NOMO-1 (cell line): ENCODE measurements at regions not wholly inside any gene's neighbourhood (a gene's known extent, or its start where the extent isn't known, plus 50 kb on each side); places are given as distances from the start of the nearest gene placed in this dataset.

ENCODE experiments used
- DNase-seq, 2 experiments: peaks; one replicate each; lab custom pipeline; 2025; ENCODE audit not compliant: unreplicated experiment in 2 of 2; lab: John Stamatoyannopoulos, UW

DNA sequence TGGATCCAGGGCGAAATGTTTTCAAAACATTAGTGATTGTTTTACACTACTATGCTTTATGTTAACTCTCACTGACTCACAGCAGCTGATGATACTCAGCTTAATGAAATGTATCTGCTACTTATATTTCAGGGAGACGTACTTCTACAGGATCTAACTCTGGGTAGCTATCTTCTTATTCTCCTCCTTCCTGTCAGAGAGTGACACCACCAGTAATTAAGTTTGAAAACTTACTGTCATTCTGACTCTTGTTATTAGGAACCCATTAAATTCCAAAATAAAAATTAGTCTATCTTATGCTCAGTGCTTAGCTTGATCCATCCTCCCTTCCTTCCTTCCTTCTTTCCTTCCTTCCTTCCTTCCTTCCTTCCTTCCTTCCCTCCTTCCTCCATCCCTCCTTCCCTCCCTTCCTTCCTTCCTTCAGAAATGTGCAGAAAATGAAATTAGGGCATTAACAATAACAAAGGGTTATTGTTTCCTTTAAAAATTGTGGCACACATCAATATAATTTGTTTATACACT is 441.1 kb downstream of the MEIS1 start:
- DNase-seq = no peak

DNA sequence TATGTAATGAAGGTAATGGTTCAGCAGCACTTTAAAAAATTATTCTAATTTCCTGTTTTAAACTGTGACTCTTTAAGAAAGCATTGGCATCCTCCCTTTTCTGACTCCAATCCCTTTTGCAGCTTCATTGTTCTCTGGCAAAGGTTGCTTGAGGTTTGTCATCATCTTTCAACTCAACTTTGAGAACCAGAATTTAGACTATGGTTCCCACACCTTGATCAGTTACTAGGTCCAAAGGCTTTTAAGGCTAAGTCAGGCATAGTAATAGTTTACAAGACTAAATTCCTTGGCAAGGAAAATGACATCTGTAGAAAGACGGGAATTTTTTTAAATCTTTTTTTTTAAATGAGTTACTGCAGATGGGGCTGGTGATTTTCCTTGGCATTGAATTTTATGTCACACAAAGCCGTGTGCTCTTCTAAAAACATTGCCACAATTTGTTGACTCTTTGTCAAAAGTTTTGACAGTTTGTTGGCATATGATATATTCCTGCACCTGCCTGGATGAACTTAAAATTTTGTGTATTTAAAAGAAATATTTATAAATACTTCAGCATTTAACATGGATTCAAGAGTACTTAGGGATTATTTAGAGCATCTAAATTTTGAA is 451.0 kb downstream of the MEIS1 start:
- DNase-seq = no peak

DNA sequence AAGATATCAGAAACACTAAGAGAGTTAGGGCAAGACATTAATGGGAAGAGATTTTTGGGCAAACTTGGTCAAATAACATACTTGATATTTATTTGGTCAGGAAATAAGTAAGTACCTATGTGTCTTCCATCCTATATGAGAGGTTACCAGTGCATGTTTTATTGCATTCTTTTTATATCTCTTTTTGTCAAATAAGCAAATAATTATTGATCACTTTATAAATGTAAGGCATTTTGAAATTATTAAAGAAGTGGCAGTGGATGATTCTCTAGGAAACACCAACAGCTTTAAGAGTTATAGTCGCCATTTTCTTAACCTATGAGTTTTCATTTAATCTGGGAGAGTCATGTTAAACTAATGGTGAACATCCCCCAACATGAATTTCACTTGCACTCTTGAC is 453.3 kb downstream of the MEIS1 start:
- DNase-seq = no peak

DNA sequence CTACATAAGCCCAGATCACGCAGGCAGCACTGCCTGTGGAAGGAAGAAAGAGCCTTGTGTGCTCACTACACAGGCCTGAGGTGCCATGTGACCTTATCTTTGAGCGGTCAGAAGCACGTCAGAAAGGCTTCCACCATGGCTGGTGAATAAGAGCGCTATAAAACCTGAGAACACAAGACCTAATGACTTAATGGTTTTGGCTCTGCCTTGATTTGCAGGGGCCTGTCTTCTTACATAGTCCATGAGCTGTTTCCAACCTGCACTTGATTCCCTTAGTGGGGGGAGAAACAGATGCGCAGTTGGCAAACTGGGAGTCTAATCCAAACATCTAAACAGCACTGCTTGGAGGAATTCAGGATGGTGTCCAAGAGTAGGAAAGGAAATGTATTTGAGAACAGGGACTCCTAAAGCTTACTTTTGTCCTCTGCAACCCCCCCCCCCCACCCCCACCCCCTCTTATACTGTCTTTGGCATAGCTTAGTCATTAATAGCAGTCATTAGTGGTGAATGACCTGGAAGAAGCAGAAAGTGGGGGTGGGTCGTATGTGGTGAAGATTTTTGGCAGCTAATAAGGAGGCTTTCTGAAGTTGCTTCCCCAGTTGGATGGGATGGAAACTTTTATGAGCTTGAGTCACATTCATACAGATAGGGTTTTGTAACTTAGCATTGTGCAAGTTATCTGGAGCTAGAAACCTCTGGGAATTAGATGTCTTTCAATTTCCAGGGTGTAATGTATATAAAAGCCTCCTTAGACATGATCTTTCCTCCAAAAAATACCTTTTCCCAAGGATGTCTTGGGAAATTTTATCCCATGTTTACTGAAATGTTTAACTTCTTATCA is 454.1 kb downstream of the MEIS1 start:
- DNase-seq = no peak

DNA sequence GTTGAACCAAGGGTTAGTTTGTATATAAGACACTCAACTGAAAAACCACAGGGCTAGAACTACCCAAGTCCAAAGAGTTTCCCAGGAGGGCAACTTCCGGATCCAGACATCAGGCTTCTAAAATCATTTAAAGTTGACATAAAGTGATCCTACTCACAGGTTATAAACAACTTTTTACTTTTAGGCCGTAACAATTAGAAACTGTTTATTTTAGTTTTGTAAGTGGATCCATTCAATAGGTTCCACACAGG is 454.6 kb downstream of the MEIS1 start:
- no peak for DNase-seq

DNA sequence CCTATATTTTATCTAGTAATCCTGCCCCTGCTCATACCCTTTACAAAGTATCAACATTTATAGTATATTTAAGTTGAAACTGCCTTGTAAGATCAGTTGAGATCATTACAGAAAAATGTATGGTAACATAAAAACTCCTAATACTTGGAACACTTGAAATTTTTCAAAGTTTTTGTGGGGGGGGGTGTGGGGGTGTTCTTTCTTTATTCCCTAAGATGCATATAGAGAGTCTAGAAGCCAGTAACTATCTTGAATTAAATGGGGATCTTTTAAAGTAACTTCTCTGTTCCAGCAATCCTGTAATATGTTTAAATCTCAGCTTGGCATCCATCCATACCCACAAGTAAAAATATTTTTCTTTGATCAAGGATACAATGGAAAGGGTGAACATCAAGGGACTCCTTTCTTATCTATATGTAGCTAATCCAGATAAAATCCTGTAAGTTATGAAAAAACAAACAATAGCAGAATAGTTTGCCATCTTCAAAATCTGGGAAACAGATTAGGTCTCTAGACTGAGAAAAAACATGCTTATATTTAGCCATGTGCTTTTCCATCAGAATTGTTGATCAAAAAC is 455.3 kb downstream of the MEIS1 start:
- DNase-seq = no peak

DNA sequence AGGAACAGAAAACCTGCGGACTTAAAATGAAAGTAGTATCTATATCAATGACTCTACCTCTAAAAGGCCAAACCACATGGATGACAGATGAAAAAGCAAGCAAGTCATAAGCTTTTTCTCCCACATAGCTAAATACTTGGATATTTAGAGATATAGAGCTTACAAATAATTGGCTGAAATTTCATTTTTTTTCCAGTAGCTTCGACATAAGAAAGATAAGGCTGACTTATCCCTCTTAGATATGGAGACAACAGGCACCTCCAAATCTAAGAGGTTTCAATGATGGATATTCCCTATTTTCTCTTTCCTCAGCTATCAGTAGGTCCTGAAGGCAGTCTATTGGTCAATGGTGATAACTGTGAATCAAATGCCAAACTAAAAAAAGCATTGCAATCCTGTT is 460.3 kb downstream of the MEIS1 start:
- no peak for DNase-seq

DNA sequence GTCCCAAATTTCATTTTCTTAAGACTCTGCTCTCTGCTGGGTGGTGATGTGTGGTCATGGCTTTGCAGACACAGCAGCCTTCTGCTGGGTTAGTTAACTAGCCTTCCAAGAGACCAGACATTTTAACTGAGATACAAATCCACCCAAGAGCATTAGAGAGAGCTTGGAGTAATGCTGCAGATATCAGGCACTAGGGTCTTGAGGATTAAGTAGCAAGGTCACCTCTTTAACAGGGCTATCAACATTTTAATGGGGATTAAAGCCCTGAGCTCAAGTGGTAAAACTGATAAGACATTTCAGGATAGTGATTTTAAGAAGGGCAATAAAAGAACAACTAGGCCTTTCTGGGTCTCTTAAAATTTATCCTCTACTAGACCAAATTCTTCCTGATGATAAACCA is 461.2 kb downstream of the MEIS1 start:
- no peak for DNase-seq

DNA sequence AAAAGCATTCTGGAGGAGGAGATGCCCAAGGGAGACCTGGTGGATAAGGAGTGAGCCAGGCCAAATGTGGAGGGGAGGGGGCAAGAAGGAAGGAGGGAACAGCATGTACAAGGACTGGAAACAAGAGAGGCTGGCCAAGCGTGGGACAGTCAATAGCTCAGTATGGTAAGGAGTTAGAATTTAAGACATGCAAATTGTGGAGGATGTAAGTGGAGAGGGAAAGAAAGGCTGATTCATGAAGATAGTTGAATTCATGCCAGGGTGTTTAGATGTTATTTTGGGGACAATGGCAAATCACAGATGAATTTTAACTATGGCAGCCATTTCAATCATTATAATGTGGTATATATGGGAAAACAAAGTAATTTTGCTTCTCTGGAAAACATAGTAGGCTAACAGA is 462.3 kb downstream of the MEIS1 start:
- no peak for DNase-seq

DNA sequence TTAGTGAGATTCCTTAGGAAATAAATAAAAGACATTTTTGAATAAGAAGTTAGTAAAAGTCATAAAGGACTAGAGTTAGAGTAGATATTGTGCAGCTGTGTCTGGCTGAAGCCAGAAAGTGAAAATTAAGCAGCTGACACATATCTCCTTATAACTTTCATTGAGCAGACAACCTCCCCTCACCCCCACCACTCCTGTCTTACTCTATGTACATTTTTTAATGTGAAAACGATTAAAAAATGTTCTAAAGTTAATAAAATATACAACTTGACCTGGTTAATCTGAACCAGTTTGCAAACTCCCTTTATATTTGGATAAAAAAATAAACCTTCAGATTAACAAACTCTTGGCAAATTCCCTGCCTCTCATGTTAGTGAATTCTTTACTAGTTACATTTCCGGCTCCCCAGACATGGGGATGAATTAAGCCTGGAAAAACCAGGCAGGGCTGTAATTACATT is 462.8 kb downstream of the MEIS1 start:
- DNase-seq = no peak

DNA sequence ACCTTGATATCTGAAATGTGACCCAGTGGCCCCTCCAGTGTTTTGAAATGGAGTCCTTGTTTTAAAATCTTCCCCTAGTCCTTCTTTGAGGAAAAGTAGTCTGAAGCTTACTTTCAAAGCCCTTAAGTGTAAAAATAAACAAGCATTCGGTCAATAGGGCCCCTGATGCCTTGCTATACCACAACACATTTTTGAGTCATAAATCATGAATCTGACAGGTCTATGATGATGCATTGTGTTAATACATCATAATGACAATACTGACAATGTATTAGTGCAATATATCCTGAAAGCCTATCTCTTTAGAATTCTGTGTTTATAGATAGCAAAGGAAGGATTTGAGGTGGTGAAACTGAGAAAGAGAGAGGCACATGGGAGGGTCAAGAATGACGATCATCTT is 464.2 kb downstream of the MEIS1 start:
- no peak for DNase-seq

DNA sequence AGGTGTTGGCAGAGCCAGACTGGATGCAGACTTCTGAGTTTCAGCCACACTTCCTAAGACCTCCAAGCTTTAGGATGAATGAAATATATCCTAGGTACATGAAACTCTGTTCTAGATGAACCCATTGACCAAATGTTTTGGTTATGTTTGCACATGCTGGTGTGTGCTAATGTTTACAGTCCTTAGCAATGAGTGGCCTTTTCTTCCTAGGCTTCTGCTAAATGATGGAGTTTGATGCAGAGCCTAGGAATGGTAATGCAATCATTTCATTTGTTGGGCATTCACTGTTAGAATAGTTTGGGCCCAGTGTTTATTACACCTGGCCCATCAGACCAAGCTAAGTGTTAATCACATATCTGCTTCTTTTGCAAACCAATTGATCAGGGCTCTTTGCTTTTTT is 464.7 kb downstream of the MEIS1 start:
- no peak for DNase-seq

DNA sequence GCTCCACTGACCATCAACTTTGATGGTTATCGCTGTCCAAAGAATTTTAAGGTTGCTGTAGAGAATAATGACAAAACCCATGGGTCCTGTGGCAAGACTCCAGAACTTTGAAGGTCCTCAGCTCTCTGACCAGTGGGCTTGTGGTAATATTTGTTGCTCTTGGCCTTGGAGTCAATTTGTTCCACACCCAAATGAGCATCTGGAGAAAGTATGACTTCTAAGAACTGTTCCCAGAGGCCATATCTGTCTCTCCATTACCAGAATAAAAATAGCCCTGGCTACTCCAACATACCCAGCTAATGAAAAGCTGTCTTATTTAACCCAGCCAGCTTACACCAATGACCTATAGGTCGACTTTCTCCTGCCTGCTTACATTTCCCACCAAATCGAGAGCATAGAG is 466.4 kb downstream of the MEIS1 start:
- no peak for DNase-seq

DNA sequence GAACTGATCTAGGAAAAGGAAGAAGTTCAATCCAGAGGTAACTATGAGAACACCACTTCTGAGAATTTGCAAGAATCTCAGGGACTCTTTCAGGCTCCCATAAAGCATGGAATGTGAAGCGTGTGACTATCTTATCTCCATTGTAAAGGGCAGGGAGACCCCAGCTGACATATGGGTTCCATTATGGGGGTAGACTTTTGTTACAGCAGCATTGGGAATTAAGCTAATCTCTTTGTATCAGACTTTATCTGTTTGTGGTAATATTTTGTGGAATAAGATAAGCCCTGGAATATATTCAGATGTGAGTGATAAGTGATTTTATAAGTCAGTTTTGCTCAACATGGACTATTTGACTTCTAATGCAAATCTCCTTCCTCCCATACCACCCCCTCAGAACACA is 468.3 kb downstream of the MEIS1 start:
- DNase-seq = no peak

DNA sequence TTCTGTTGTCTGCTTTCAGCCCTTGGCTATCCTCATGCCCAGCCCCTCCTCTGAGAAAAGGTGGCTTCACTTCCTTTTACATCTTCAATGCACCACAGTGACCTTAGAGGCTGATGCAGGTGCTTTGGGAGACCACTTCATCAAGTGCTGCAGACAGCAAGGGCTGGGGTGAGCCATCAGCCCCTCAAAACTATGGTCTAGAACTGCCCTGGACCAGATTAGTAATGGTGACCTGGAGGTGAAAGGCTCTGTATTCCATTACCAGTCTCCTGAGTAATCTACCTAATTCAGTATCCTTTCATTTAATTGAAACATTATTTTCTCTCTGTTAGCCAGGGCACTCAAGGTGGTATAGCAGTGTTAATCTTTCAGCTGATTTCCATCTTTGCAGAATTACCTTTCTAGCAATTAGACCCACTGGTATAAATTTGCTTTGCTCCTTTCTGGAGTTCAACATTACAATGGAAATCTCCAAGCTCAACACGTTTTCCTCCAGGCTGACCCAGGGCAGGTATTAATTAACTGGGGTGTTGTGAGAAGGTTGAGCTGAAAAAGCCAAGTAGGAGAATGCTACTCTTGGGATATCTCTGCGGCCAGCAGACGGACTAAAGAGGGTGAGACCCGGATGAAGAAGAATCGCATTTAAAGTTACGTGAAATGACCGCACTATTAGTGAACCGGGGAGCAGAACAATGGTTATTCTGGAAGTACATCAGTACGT is 469.0 kb downstream of the MEIS1 start:
- no peak for DNase-seq

DNA sequence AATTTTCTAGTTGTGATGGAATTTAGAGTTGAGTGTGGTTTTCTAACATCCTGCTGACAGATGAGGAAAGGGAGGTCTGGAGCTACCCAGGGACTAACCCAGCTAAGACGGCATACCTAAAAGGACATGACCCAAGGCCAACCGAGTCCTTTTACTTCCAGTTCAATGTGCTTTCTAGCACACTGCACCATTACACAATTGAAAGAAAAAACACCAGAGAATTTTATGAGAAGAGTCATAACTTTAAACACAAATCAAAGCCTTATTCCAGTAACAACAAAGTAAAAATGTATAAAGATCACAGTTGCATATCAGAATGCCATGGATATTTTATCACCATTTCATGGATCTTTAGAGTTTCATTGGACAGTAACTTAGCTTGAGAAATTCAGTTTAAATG is 480.3 kb downstream of the MEIS1 start:
- DNase-seq = no peak

DNA sequence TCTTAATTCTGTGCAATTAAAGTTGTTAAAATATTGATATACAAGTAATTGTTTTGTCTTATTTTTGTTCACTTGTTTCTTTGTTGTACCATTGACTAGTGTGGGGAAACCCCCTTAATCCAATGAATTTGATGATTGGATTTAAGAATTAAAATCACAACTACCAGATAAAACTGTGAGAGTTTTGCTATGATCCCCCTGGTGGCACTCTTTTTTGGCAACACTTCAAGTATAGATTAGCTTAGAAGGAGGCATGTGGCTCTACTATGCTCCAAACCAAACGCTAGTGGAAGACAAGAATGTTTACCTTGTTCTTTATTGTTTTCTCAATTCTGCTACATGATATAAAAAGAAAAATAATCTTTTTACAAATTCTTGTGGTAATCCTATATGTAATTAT is 477.8 kb upstream of the ETAA1 start:
- DNase-seq = no peak

DNA sequence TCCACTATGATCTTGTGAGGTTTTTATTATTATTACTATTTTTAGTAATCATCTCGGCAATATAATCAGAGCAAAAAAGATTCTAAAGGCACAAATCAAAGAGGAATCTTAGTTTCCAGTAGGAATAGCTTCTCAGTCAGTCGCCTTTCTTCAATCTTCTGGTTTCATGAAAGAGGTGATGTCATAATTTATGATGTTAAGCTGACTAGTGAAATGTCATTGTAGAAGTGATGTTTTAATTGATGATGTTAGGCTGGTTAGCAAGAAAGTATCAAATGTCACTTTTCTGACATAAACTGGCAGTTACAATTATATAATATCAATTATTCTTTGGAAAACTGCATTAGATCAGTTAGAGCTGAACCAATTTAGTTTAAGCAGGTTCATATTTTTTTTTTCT is 476.7 kb upstream of the ETAA1 start:
- no peak for DNase-seq

DNA sequence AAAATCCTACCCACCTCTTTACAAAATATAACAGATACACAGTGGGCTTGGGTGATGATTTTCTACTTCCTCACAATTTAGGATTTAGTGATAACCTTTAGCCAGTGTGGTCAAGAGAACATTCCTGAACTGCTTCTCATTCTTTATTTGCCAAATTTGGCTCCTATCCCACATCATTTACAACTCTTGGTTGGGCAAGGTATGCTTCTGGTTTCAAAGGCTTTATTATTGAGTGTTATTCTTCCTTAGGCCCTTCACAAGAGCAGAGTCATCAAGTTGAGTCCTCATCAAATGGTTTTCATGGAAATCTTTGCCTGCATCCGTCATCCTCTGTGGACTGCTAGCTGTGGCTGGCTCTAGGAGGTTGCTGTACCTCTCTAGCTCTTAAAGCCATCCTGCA is 472.0 kb upstream of the ETAA1 start:
- DNase-seq = no peak

DNA sequence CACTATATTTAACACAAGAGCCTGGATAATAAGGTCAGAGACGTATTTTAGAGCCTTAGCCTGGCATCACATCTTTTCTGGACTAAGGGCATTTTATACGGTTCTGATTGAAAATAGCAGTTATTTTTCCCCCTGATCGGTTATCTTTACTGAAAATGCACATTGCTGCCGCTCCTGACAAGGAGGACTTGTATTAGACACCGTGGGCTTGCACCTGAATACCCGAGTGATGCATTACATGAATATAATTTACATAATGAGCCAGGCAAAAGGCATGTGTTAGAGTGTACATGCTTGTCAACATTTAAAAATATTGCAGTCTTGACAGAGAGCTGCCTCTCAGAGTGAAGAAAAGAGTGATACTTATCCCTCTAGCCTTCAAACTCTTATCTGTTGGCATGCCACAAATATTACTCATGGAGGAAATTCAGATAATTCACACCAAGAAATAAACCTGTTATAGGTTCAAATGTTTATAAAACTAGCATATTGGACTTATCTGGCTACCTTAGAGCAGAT is 470.5 kb upstream of the ETAA1 start:
- no peak for DNase-seq

DNA sequence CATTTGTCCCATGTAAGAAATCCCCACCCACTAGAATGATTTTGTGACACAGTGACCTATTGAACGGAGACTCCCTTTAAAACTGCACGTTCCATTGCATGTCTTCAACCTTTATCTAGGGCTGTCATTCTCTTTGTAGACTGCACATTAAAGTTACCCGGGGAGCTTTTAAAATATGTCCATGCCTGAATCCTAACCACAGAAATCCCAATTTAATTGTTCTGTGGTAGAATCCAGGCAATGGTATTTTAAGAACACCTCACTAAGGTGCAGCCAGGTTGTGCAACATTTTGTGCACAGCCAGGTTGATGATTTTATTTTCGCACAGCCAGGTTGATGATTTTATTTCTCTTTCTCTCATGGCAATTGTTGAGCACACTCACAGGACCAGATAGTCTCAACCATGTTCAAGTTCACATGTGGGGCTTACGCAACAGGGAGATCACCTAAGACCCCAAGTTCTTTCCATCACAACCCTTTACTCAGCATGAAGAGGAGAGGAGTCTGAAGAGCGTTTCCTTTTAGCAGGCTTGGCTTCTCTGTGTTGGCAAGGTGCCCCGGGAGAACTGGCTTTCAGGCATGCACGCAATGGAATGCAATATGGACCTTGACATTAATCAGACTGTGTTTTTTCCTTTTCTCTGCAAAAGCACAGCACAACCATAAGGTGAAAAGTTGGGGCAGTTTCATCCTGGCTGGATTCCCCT is 467.3 kb upstream of the ETAA1 start:
- DNase-seq = no peak
